Endothelial cell of umbilical vein (primary cell): ENCODE measurements at regions not wholly inside any gene's neighbourhood (a gene's known extent, or its start where the extent isn't known, plus 50 kb on each side); places are given as distances from the start of the nearest gene placed in this dataset.

Source experiments
- BruUV-seq: library from RNA; stranded (reverse); fragments of 400-500 nt; replicated peaks from 2 replicates; lab custom pipeline; 2021; lab: Mats Ljungman, UMichigan
- CTCF ChIA-PET: fragments of 300-600, 350-600 bp; sonication (Branson Sonifier 250); formaldehyde crosslinking; loops from one replicate; lab custom pipeline; 2021; ENCODE audit warnings: antibody characterized with exemption, inconsistent platforms; lab: Charles Lee
- POLR2A ChIA-PET: fragments of 300-600, 350-600 bp; sonication (Branson Sonifier 250); formaldehyde crosslinking; loops from one replicate; lab custom pipeline; 2021; ENCODE audit warnings: antibody characterized with exemption, inconsistent platforms; lab: Charles Lee
- DNase-seq: peaks from one replicate; pipeline ENCODE4 v3.0.0-alpha.2; 2011; ENCODE audit warnings: low read depth, low spot score
- FAIRE-seq: peaks from 2 replicates; lab custom pipeline; 2011; peaks lifted over from hg19 to GRCh38; lab: Jason Lieb, UNC
- H2AFZ ChIP-seq: 2 replicates; pipeline ENCODE4 v1.6.0; 2012; ENCODE audit warnings: low read depth, low read length, control low read depth, inconsistent platforms
- H3K27ac ChIP-seq: 2 replicates; pipeline ENCODE4 v1.5.1; 2011; ENCODE audit warnings: low read depth, mild to moderate bottlenecking, control low read depth, low read length, moderate library complexity; ENCODE audit not compliant: insufficient read depth
- H3K27me3 ChIP-seq, 2 experiments: 2 replicates each; pipeline versions ENCODE4 v1.6.0 to v1.6.1; 2011; ENCODE audit warnings: low read length in 2 of 2, mixed read lengths in 1 of 2; ENCODE audit not compliant: control insufficient read depth in 2 of 2, insufficient read depth in 2 of 2
- H3K36me3 ChIP-seq, 2 experiments: 2 replicates in 1 of 2; 3 replicates in 1 of 2; pipeline ENCODE4 v1.5.1; 2011; ENCODE audit warnings: low read length in 2 of 2, mild to moderate bottlenecking in 1 of 2, moderate library complexity in 1 of 2; ENCODE audit not compliant: control insufficient read depth in 2 of 2, insufficient read depth in 2 of 2; ENCODE audit errors: extremely low read depth in 1 of 2
- H3K4me1 ChIP-seq: 3 replicates; pipeline ENCODE4 v1.5.1; 2011; ENCODE audit warnings: mild to moderate bottlenecking, low read length; ENCODE audit not compliant: control insufficient read depth, insufficient read depth; ENCODE audit errors: extremely low read depth
- H3K4me2 ChIP-seq: 2 replicates; pipeline ENCODE4 v1.6.1; 2011; ENCODE audit warnings: low read length, control low read depth, mixed read lengths; ENCODE audit not compliant: insufficient read depth
- H3K4me3 ChIP-seq, 3 experiments: fragments of 200-600 bp in 1 of 3; sonication (generic), shearing (Covaris generic) in 1 of 3; replicated peaks in 1 of 3; 2 replicates each; pipeline ENCODE4 v1.5.1; 2011 to 2016; ENCODE audit warnings: control low read depth in 3 of 3, low read length in 3 of 3, mild to moderate bottlenecking in 2 of 3, inconsistent platforms in 1 of 3, low read depth in 1 of 3, moderate library complexity in 1 of 3; ENCODE audit not compliant: insufficient read depth in 1 of 3
- H3K79me2 ChIP-seq: 2 replicates; pipeline ENCODE4 v1.6.0; 2012; ENCODE audit warnings: low read length, inconsistent platforms; ENCODE audit not compliant: control insufficient read depth, insufficient read depth
- H3K9ac ChIP-seq: replicated peaks from 2 replicates; pipeline ENCODE3; 2011; ENCODE audit warnings: low read length, control low read depth; ENCODE audit not compliant: insufficient read depth; ENCODE audit errors: extremely low read depth
- H3K9me1 ChIP-seq: replicated peaks from 3 replicates; pipeline ENCODE4 v1.6.0; 2011; ENCODE audit warnings: mild to moderate bottlenecking, low read length; ENCODE audit not compliant: control insufficient read depth, insufficient read depth; ENCODE audit errors: extremely low read depth
- H3K9me3 ChIP-seq: replicated peaks from 2 replicates; pipeline ENCODE4 v1.5.1; 2012; ENCODE audit warnings: low read length, inconsistent platforms; ENCODE audit not compliant: control insufficient read depth, insufficient read depth
- H4K20me1 ChIP-seq: replicated peaks from 2 replicates; pipeline ENCODE3; 2011; ENCODE audit warnings: mild to moderate bottlenecking, low read length; ENCODE audit not compliant: control insufficient read depth, insufficient read depth; ENCODE audit errors: extremely low read depth
- CTCF ChIP-seq, 2 donors: IDR thresholded peaks; 1 replicate in 1 of 2; 2 replicates in 1 of 2; pipeline ENCODE4 v1.5.1; 2011; ENCODE audit warnings: low read length in 2 of 2, mild to moderate bottlenecking in 2 of 2, moderate library complexity in 2 of 2, control low read depth in 1 of 2, inconsistent platforms in 1 of 2, low read depth in 1 of 2; ENCODE audit not compliant: insufficient read depth in 1 of 2; ENCODE audit errors: extremely low read depth in 1 of 2
- EZH2 ChIP-seq: IDR thresholded peaks from 2 replicates; pipeline ENCODE4 v1.6.1; 2012; ENCODE audit warnings: borderline replicate concordance, low read depth, mild to moderate bottlenecking, moderate library complexity, low read length, inconsistent platforms; ENCODE audit not compliant: severe bottlenecking
- FOS ChIP-seq: IDR thresholded peaks from 2 replicates; pipeline ENCODE4 v1.6.1; 2011; ENCODE audit warnings: mild to moderate bottlenecking, low read length, moderate library complexity, borderline replicate concordance; ENCODE audit not compliant: insufficient read depth
- GATA2 ChIP-seq: IDR thresholded peaks from 2 replicates; pipeline ENCODE4 v1.7.0; 2011; ENCODE audit warnings: low read depth, mild to moderate bottlenecking, moderate library complexity, mixed read lengths, low read length; ENCODE audit not compliant: insufficient read length, insufficient read depth
- JUN ChIP-seq: IDR thresholded peaks from 2 replicates; pipeline ENCODE4 v1.6.1; 2011; ENCODE audit warnings: borderline replicate concordance, low read depth; ENCODE audit not compliant: insufficient read length, insufficient read depth
- MAX ChIP-seq: IDR thresholded peaks from 2 replicates; pipeline ENCODE4 v1.6.1; 2011; ENCODE audit not compliant: insufficient read depth, insufficient read length
- MYC ChIP-seq: IDR thresholded peaks from one replicate; pipeline ENCODE4 v1.6.1; 2011; ENCODE audit warnings: mild to moderate bottlenecking, low read depth, low read length
- POLR2A ChIP-seq: IDR thresholded peaks from 2 replicates; pipeline ENCODE4 v1.6.1; 2012; ENCODE audit warnings: low read depth, mild to moderate bottlenecking, control low read depth, low read length
- POLR2AphosphoS5 ChIP-seq: IDR thresholded peaks from 2 replicates; pipeline ENCODE4 v1.6.1; 2012; ENCODE audit warnings: low read depth, mild to moderate bottlenecking, control low read depth, low read length, moderate library complexity; ENCODE audit not compliant: insufficient read depth
- dilution Hi-C: fragments of 300-500 bp; cut with MboI; formaldehyde crosslinking; loops from one replicate; pipeline ENCODE4 v1.15.0; 2019; ENCODE audit warnings: low sequenced_read_pairs; ENCODE audit not compliant: extremely low pct_ligation_motif_present
- intact Hi-C: fragments of 100-400 bp; cut with micrococcal nuclease; formaldehyde crosslinking; loops from one replicate; pipeline ENCODE4 v1.10.0; 2022

- no peaks in the 10 kb centered on the region for H3K4me1 ChIP-seq
- H3K27me3 ChIP-seq, result no peaks in the 10 kb centered on the region
- intact Hi-C loops (no loop called here), dilution Hi-C loops (no loop called here)
- H3K9ac ChIP-seq, result no peak overlapping the region
- no peaks in the 10 kb centered on the region for H4K20me1 ChIP-seq
- TF ChIP-seq POLR2A (no peak), MYC (no peak), POLR2AphosphoS5 (no peak), MAX (no peak), FOS (no peak), EZH2 (no peak), CTCF (IDR thresholded peaks at IDR 0.05; ENCODE audit: extremely low read depth in 1 of 2, insufficient read depth in 1 of 2, low read depth in 1 of 2, low read length in 2 of 2) (no peak), GATA2 (no peak), JUN (no peak)
- BruUV-seq, result no TSS peak
- ChIA-PET CTCF (interaction anchor here (0.6 kb wide), 1 partner anchor 34 kb away, joined by 3 read pairs; no protein-coding TSS in a partner anchor), POLR2A (no interaction called here)
- H3K79me2 ChIP-seq, result no peaks in the 10 kb centered on the region
- no peak overlapping the region for H3K27ac ChIP-seq
- no peak overlapping the region for H2AFZ ChIP-seq
- H3K4me2 ChIP-seq, result no peak overlapping the region
- H3K36me3 ChIP-seq, result no peaks in the 10 kb centered on the region
- FAIRE-seq (no peak), DNase-seq (no peak)
- no peaks in the 10 kb centered on the region for H3K9me1 ChIP-seq
- H3K9me3 ChIP-seq, result no peaks in the 10 kb centered on the region
- no peak overlapping the region for H3K4me3 ChIP-seq
These were observed 145.8 kb upstream of the AGA start for GRCh38 chr4:177587989-177588388.
